ENCODE measurements at regions not wholly inside any gene's neighbourhood (a gene's known extent, or its start where the extent isn't known, plus 50 kb on each side); places are given as distances from the start of the nearest gene placed in this dataset.
"Not testable (repeated sequence)": the region's sequence is repeated elsewhere in the genome, so short reads cannot be mapped to it uniquely, and the experiment has no call there.

GRCh38 chr13:21272439-21272838, 96.0 kb downstream of the MRPL57 start:
- H3K4me3 ChIP-seq (ENCODE audit: low read depth, low read length); H3K9me3 ChIP-seq (ENCODE audit: control insufficient read depth, insufficient read depth, low read length): not testable (repeated sequence)

GRCh38 chr13:21274457-21274856, 98.0 kb downstream of the MRPL57 start:
- H3K27me3 ChIP-seq (ENCODE audit: control insufficient read depth, insufficient read depth, low read length); H3K4me3 ChIP-seq (ENCODE audit: low read depth, low read length); H3K9ac ChIP-seq (ENCODE audit: low read depth, low read length); H3K9me3 ChIP-seq (ENCODE audit: control insufficient read depth, insufficient read depth, low read length); H3K36me3 ChIP-seq (ENCODE audit: control insufficient read depth, insufficient read depth, low read length); H3K4me1 ChIP-seq (ENCODE audit: control insufficient read depth, insufficient read depth, low read length): not testable (repeated sequence)

More at GRCh38 chr13:21272439-21272838, 96.0 kb downstream of the MRPL57 start:
- H3K9ac ChIP-seq (ENCODE audit: low read depth, low read length); H3K27me3 ChIP-seq (ENCODE audit: control insufficient read depth, insufficient read depth, low read length); H3K4me1 ChIP-seq (ENCODE audit: control insufficient read depth, insufficient read depth, low read length); H3K36me3 ChIP-seq (ENCODE audit: control insufficient read depth, insufficient read depth, low read length): not testable (repeated sequence)

- no peaks in the 10 kb centered on the region for H3K36me3 ChIP-seq (ENCODE audit: control insufficient read depth, insufficient read depth, low read length)
- H3K9me3 ChIP-seq (ENCODE audit: control insufficient read depth, insufficient read depth, low read length), result no peaks in the 10 kb centered on the region
- no peaks in the 10 kb centered on the region for H3K27me3 ChIP-seq (ENCODE audit: control insufficient read depth, insufficient read depth, low read length)
- H3K4me1 ChIP-seq (ENCODE audit: control insufficient read depth, insufficient read depth, low read length), result no peaks in the 10 kb centered on the region
- no peak overlapping the region for H3K4me3 ChIP-seq (ENCODE audit: low read depth, low read length)
- H3K9ac ChIP-seq (ENCODE audit: low read depth, low read length), result no peak overlapping the region
These were observed 105.6 kb downstream of the MRPL57 start for GRCh38 chr13:21282065-21282464.

- no peaks in the 10 kb centered on the region for H3K27me3 ChIP-seq (ENCODE audit: control insufficient read depth, insufficient read depth, low read length)
These were observed 111.0 kb downstream of the MRPL57 start for GRCh38 chr13:21287331-21287907.

GRCh38 chr13:21289475-21289874, 113.0 kb downstream of the MRPL57 start:
- Histone ChIP-seq H3K4me3 (ENCODE audit: low read depth, low read length) (no peak overlapping the region), H3K27me3 (ENCODE audit: control insufficient read depth, insufficient read depth, low read length) (no peaks in the 10 kb centered on the region), H3K9me3 (ENCODE audit: control insufficient read depth, insufficient read depth, low read length) (no peaks in the 10 kb centered on the region), H3K4me1 (ENCODE audit: control insufficient read depth, insufficient read depth, low read length) (no peaks in the 10 kb centered on the region), H3K36me3 (ENCODE audit: control insufficient read depth, insufficient read depth, low read length) (no peaks in the 10 kb centered on the region), H3K9ac (ENCODE audit: low read depth, low read length) (no peak overlapping the region)

More at GRCh38 chr13:21287331-21287907, 111.0 kb downstream of the MRPL57 start:
- Histone ChIP-seq H3K36me3 (ENCODE audit: control insufficient read depth, insufficient read depth, low read length) (no peaks in the 10 kb centered on the region), H3K4me3 (ENCODE audit: low read depth, low read length) (no peak overlapping the region), H3K4me1 (ENCODE audit: control insufficient read depth, insufficient read depth, low read length) (no peaks in the 10 kb centered on the region), H3K9ac (ENCODE audit: low read depth, low read length) (no peak overlapping the region), H3K9me3 (ENCODE audit: control insufficient read depth, insufficient read depth, low read length) (no peaks in the 10 kb centered on the region)

- H3K27me3 ChIP-seq (ENCODE audit: control insufficient read depth, insufficient read depth, low read length); H3K4me1 ChIP-seq (ENCODE audit: control insufficient read depth, insufficient read depth, low read length); H3K9ac ChIP-seq (ENCODE audit: low read depth, low read length); H3K9me3 ChIP-seq (ENCODE audit: control insufficient read depth, insufficient read depth, low read length); H3K36me3 ChIP-seq (ENCODE audit: control insufficient read depth, insufficient read depth, low read length); H3K4me3 ChIP-seq (ENCODE audit: low read depth, low read length): not testable (repeated sequence)
These were observed 114.1 kb downstream of the MRPL57 start for GRCh38 chr13:21290442-21291002.

- no peaks in the 10 kb centered on the region for H3K36me3 ChIP-seq (ENCODE audit: control insufficient read depth, insufficient read depth, low read length)
- H3K9ac ChIP-seq (ENCODE audit: low read depth, low read length), result no peak overlapping the region
- H3K4me1 ChIP-seq (ENCODE audit: control insufficient read depth, insufficient read depth, low read length), result peaks cover 6% of the 10 kb centered on the region
- H3K27me3 ChIP-seq (ENCODE audit: control insufficient read depth, insufficient read depth, low read length), result no peaks in the 10 kb centered on the region
- no peaks in the 10 kb centered on the region for H3K9me3 ChIP-seq (ENCODE audit: control insufficient read depth, insufficient read depth, low read length)
- H3K4me3 ChIP-seq (ENCODE audit: low read depth, low read length), result no peak overlapping the region
These were observed 115.4 kb downstream of the MRPL57 start for GRCh38 chr13:21291840-21292239.

GRCh38 chr13:21296991-21297390, 120.5 kb downstream of the MRPL57 start:
- Histone ChIP-seq H3K4me3 (ENCODE audit: low read depth, low read length) (peak overlapping the region; percentile 28), H3K4me1 (ENCODE audit: control insufficient read depth, insufficient read depth, low read length) (peaks cover 17% of the 10 kb centered on the region)
- not testable (repeated sequence) for H3K9me3 ChIP-seq (ENCODE audit: control insufficient read depth, insufficient read depth, low read length); H3K9ac ChIP-seq (ENCODE audit: low read depth, low read length); H3K27me3 ChIP-seq (ENCODE audit: control insufficient read depth, insufficient read depth, low read length); H3K36me3 ChIP-seq (ENCODE audit: control insufficient read depth, insufficient read depth, low read length)

GRCh38 chr13:21297447-21297846, 121.0 kb downstream of the MRPL57 start:
- Histone ChIP-seq H3K36me3 (ENCODE audit: control insufficient read depth, insufficient read depth, low read length) (no peaks in the 10 kb centered on the region), H3K4me1 (ENCODE audit: control insufficient read depth, insufficient read depth, low read length) (peaks cover 17% of the 10 kb centered on the region), H3K9me3 (ENCODE audit: control insufficient read depth, insufficient read depth, low read length) (no peaks in the 10 kb centered on the region), H3K9ac (ENCODE audit: low read depth, low read length) (no peak overlapping the region), H3K27me3 (ENCODE audit: control insufficient read depth, insufficient read depth, low read length) (no peaks in the 10 kb centered on the region), H3K4me3 (ENCODE audit: low read depth, low read length) (peak overlapping the region; percentile 28)

- no peaks in the 10 kb centered on the region for H3K36me3 ChIP-seq (ENCODE audit: control insufficient read depth, insufficient read depth, low read length)
- peak overlapping the region; percentile 71 for H3K9ac ChIP-seq (ENCODE audit: low read depth, low read length)
- H3K4me1 ChIP-seq (ENCODE audit: control insufficient read depth, insufficient read depth, low read length), result peaks cover 17% of the 10 kb centered on the region
- peak overlapping the region; percentile 98 for H3K4me3 ChIP-seq (ENCODE audit: low read depth, low read length)
- no peaks in the 10 kb centered on the region for H3K9me3 ChIP-seq (ENCODE audit: control insufficient read depth, insufficient read depth, low read length)
- H3K27me3 ChIP-seq (ENCODE audit: control insufficient read depth, insufficient read depth, low read length), result no peaks in the 10 kb centered on the region
These were observed 121.7 kb downstream of the MRPL57 start for GRCh38 chr13:21297914-21298831.

- H3K36me3 ChIP-seq (ENCODE audit: control insufficient read depth, insufficient read depth, low read length), result no peaks in the 10 kb centered on the region
- H3K27me3 ChIP-seq (ENCODE audit: control insufficient read depth, insufficient read depth, low read length), result no peaks in the 10 kb centered on the region
- no peak overlapping the region for H3K9ac ChIP-seq (ENCODE audit: low read depth, low read length)
- H3K4me3 ChIP-seq (ENCODE audit: low read depth, low read length), result no peak overlapping the region
- H3K9me3 ChIP-seq (ENCODE audit: control insufficient read depth, insufficient read depth, low read length), result no peaks in the 10 kb centered on the region
- peaks cover under 1% of the 10 kb centered on the region for H3K4me1 ChIP-seq (ENCODE audit: control insufficient read depth, insufficient read depth, low read length)
These were observed 127.8 kb downstream of the MRPL57 start for GRCh38 chr13:21304256-21304655.
